HepG2 (cell line): ENCODE measurements at regions not wholly inside any gene's neighbourhood (a gene's known extent, or its start where the extent isn't known, plus 50 kb on each side); places are given as distances from the start of the nearest gene placed in this dataset.

Experiments
- CCAR2 ChIP-seq: fragments of 200-400 bp; formaldehyde crosslinking; optimal IDR thresholded peaks from 2 replicates; pipeline ENCODE3; 2018; ENCODE audit warnings: low read depth, mild to moderate bottlenecking, low read length, moderate library complexity
- STAG1 ChIP-seq: sonication (generic); formaldehyde crosslinking; IDR thresholded peaks from 2 replicates; pipeline ENCODE4 v1.4.0; 2020; ENCODE audit warnings: missing genetic modification reagents
- ZMYM4 ChIP-seq: sonication (generic); formaldehyde crosslinking; IDR thresholded peaks from 2 replicates; pipeline ENCODE4 v1.8.1; 2023; ENCODE audit warnings: mild to moderate bottlenecking, missing genetic modification reagents
- TF ChIP-seq, protein P1 (sequence below): sonication (generic); formaldehyde crosslinking; IDR thresholded peaks from 2 replicates; pipeline ENCODE4 v1.4.0; 2020; ENCODE audit warnings: missing genetic modification reagents, mild to moderate bottlenecking, borderline replicate concordance
- TF ChIP-seq, protein P2 (sequence below): sonication (generic); formaldehyde crosslinking; IDR thresholded peaks from 2 replicates; pipeline ENCODE4 v1.4.0; 2020; ENCODE audit warnings: mild to moderate bottlenecking, missing genetic modification reagents
- TF ChIP-seq, protein P3 (sequence below): sonication (generic); formaldehyde crosslinking; IDR thresholded peaks from 2 replicates; pipeline ENCODE4 v1.9.0; 2022; ENCODE audit warnings: missing genetic modification reagents, mild to moderate bottlenecking, borderline replicate concordance
- TF ChIP-seq, protein P4 (sequence below): sonication (generic); formaldehyde crosslinking; IDR thresholded peaks from 2 replicates; pipeline ENCODE4 v1.5.0; 2020; ENCODE audit warnings: mild to moderate bottlenecking, missing genetic modification reagents, moderate library complexity

DNA sequence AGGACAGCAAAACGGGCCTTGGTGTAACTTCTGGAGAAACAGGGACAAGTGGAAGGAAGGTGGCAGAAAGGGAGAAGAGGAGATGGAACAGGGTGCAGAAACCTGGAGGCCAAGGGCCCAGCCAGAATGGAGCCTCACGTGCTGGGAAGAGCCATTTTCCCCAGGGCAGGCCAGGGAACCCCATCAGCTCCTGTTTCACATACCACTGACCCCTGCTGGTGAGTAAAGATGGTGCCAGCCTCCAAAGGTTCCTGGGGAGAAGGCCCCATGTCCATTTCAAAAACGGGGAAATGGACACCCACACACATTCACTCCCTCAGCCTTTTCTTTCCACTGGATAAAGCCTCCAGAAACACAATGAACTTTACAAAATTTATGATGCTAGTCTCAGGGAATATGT, 57.6 kb upstream of the JUN start (continued):
- no peak for TF ChIP-seq CCAR2
- TF ChIP-seq, protein P1, sequence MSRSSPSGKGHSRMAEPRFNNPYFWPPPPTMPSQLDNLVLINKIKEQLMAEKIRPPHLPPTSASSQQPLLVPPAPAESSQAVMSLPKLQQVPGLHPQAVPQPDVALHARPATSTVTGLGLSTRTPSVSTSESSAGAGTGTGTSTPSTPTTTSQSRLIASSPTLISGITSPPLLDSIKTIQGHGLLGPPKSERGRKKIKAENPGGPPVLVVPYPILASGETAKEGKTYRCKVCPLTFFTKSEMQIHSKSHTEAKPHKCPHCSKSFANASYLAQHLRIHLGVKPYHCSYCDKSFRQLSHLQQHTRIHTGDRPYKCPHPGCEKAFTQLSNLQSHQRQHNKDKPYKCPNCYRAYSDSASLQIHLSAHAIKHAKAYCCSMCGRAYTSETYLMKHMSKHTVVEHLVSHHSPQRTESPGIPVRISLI (CRISPR knock-in tag), result no peak
- TF ChIP-seq ZMYM4 (CRISPR knock-in tag), result 0 out of 2 replicates have a peak, but pooled peaks have one; percentile 36
- TF ChIP-seq, protein P2, sequence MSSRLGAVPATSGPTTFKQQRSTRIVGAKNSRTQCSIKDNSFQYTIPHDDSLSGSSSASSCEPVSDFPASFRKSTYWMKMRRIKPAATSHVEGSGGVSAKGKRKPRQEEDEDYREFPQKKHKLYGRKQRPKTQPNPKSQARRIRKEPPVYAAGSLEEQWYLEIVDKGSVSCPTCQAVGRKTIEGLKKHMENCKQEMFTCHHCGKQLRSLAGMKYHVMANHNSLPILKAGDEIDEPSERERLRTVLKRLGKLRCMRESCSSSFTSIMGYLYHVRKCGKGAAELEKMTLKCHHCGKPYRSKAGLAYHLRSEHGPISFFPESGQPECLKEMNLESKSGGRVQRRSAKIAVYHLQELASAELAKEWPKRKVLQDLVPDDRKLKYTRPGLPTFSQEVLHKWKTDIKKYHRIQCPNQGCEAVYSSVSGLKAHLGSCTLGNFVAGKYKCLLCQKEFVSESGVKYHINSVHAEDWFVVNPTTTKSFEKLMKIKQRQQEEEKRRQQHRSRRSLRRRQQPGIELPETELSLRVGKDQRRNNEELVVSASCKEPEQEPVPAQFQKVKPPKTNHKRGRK, result no peak
- TF ChIP-seq, protein P3, sequence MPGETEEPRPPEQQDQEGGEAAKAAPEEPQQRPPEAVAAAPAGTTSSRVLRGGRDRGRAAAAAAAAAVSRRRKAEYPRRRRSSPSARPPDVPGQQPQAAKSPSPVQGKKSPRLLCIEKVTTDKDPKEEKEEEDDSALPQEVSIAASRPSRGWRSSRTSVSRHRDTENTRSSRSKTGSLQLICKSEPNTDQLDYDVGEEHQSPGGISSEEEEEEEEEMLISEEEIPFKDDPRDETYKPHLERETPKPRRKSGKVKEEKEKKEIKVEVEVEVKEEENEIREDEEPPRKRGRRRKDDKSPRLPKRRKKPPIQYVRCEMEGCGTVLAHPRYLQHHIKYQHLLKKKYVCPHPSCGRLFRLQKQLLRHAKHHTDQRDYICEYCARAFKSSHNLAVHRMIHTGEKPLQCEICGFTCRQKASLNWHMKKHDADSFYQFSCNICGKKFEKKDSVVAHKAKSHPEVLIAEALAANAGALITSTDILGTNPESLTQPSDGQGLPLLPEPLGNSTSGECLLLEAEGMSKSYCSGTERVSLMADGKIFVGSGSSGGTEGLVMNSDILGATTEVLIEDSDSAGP (CRISPR knock-in tag), result no peak
- TF ChIP-seq STAG1 (CRISPR knock-in tag), result peak; percentile 69
- TF ChIP-seq, protein P4, sequence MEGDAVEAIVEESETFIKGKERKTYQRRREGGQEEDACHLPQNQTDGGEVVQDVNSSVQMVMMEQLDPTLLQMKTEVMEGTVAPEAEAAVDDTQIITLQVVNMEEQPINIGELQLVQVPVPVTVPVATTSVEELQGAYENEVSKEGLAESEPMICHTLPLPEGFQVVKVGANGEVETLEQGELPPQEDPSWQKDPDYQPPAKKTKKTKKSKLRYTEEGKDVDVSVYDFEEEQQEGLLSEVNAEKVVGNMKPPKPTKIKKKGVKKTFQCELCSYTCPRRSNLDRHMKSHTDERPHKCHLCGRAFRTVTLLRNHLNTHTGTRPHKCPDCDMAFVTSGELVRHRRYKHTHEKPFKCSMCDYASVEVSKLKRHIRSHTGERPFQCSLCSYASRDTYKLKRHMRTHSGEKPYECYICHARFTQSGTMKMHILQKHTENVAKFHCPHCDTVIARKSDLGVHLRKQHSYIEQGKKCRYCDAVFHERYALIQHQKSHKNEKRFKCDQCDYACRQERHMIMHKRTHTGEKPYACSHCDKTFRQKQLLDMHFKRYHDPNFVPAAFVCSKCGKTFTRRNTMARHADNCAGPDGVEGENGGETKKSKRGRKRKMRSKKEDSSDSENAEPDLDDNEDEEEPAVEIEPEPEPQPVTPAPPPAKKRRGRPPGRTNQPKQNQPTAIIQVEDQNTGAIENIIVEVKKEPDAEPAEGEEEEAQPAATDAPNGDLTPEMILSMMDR (CRISPR knock-in tag), result peak; percentile 66
- TF ChIP-seq, all 625 proteins: peak for 11
